ENCODE measurements at regions not wholly inside any gene's neighbourhood (a gene's known extent, or its start where the extent isn't known, plus 50 kb on each side); places are given as distances from the start of the nearest gene placed in this dataset.

- Histone ChIP-seq H3K36me3 (no peaks in the 10 kb centered on the region), H3K27me3 (no peaks in the 10 kb centered on the region), H3K27ac (no peak overlapping the region), H3K4me1 (no peaks in the 10 kb centered on the region), H3K4me3 (no peak overlapping the region), H3K9me3 (no peaks in the 10 kb centered on the region)
- intact Hi-C loops (cut with DNase I): no loop called here
- no peak for ATAC-seq
- no peak for TF ChIP-seq CTCF (IDR thresholded peaks at IDR 0.05)
- WGBS, 2 donors: 86 to 96% methylated on average over 1 of the region's 1 CpG
- DNase-seq: no peak
These were observed 69.0 kb upstream of the BASP1 start for GRCh38 chr5:17148481-17148880.

- H3K4me1 ChIP-seq: no peaks in the 10 kb centered on the region
- DNase-seq (no peak), ATAC-seq (no peak)
- intact Hi-C loops (cut with DNase I): no loop called here
- H3K9me3 ChIP-seq: no peaks in the 10 kb centered on the region
- peaks cover 0 to 1% (median 0%) of the 10 kb centered on the region in 7 donors for H3K27me3 ChIP-seq
- H3K27ac ChIP-seq: no peak overlapping the region
- H3K36me3 ChIP-seq: no peaks in the 10 kb centered on the region
- no peak for TF ChIP-seq CTCF (IDR thresholded peaks at IDR 0.05)
- no peak overlapping the region for H3K4me3 ChIP-seq
These were observed 67.6 kb upstream of the BASP1 start for GRCh38 chr5:17149786-17150185.

- H3K36me3 ChIP-seq: no peaks in the 10 kb centered on the region
- DNase-seq: no peak
- no peak for ATAC-seq
- no peaks in the 10 kb centered on the region for H3K9me3 ChIP-seq
- intact Hi-C loops (cut with DNase I): no loop called here
- 67 to 74% methylated on average over 3 of the region's 3 CpGs for WGBS, 2 donors
- no peaks in the 10 kb centered on the region for H3K4me1 ChIP-seq
- peaks cover 0 to 3% (median 0%) of the 10 kb centered on the region in 7 donors for H3K27me3 ChIP-seq
- H3K4me3 ChIP-seq: no peak overlapping the region
- H3K27ac ChIP-seq: no peak overlapping the region
- no peak for TF ChIP-seq CTCF (IDR thresholded peaks at IDR 0.05)
These were observed 66.9 kb upstream of the BASP1 start for GRCh38 chr5:17150531-17150930.

- TF ChIP-seq CTCF (IDR thresholded peaks at IDR 0.05): no peak
- ATAC-seq: no peak
- Histone ChIP-seq H3K27ac (no peak overlapping the region), H3K36me3 (no peaks in the 10 kb centered on the region), H3K4me3 (no peak overlapping the region), H3K9me3 (no peaks in the 10 kb centered on the region), H3K4me1 (no peaks in the 10 kb centered on the region), H3K27me3 (peaks cover 0 to 3% (median 0%) of the 10 kb centered on the region in 7 donors)
- 51% methylated on average over 8 of the region's 8 CpGs for WGBS, 2 donors
- no peak for DNase-seq
- intact Hi-C loops (cut with DNase I): no loop called here
These were observed 65.7 kb upstream of the BASP1 start for GRCh38 chr5:17151686-17152085.

Measured in heart right ventricle (tissue), 16 donors.